ENCODE measurements at regions not wholly inside any gene's neighbourhood (a gene's known extent, or its start where the extent isn't known, plus 50 kb on each side); places are given as distances from the start of the nearest gene placed in this dataset.

- Histone ChIP-seq H3K27ac (ENCODE audit: low read depth, low read length, severe bottlenecking) (no peak overlapping the region), H3K9me3 (ENCODE audit: control insufficient read depth, low read length) (no peaks in the 10 kb centered on the region), H3K4me3 (ENCODE audit: extremely low read depth, insufficient read depth, low read length, poor library complexity, severe bottlenecking) (no peak overlapping the region), H3K4me1 (ENCODE audit: control insufficient read depth, insufficient read depth, low read length, poor library complexity, severe bottlenecking) (peaks cover 11% of the 10 kb centered on the region), H3K36me3 (ENCODE audit: control insufficient read depth, insufficient read depth, low read length) (no peaks in the 10 kb centered on the region)
- WGBS, 2 experiments (ENCODE audit: insufficient coverage in 2 of 2): 37 to 43% methylated on average over 6 of the region's 15 CpGs
Measured at GRCh38 chr2:136246086-136246669, 128.2 kb upstream of the CXCR4 start.

GRCh38 chr2:136245211-136245610 is 127.3 kb upstream of the CXCR4 start:
- WGBS, 2 experiments (ENCODE audit: insufficient coverage in 2 of 2): 96 to 98% methylated on average over 5 to 8 of the region's 8 CpGs
- H3K9me3 ChIP-seq (ENCODE audit: control insufficient read depth, low read length): no peaks in the 10 kb centered on the region
- H3K36me3 ChIP-seq (ENCODE audit: control insufficient read depth, insufficient read depth, low read length): no peaks in the 10 kb centered on the region
- H3K4me3 ChIP-seq (ENCODE audit: extremely low read depth, insufficient read depth, low read length, poor library complexity, severe bottlenecking): no peak overlapping the region
- no peak overlapping the region for H3K27ac ChIP-seq (ENCODE audit: low read depth, low read length, severe bottlenecking)
- H3K4me1 ChIP-seq (ENCODE audit: control insufficient read depth, insufficient read depth, low read length, poor library complexity, severe bottlenecking): peaks cover 11% of the 10 kb centered on the region

GRCh38 chr2:136244536-136244885 is 126.6 kb upstream of the CXCR4 start:
- Histone ChIP-seq H3K36me3 (ENCODE audit: control insufficient read depth, insufficient read depth, low read length) (no peaks in the 10 kb centered on the region), H3K4me3 (ENCODE audit: extremely low read depth, insufficient read depth, low read length, poor library complexity, severe bottlenecking) (no peak overlapping the region), H3K4me1 (ENCODE audit: control insufficient read depth, insufficient read depth, low read length, poor library complexity, severe bottlenecking) (peaks cover 11% of the 10 kb centered on the region), H3K9me3 (ENCODE audit: control insufficient read depth, low read length) (no peaks in the 10 kb centered on the region), H3K27ac (ENCODE audit: low read depth, low read length, severe bottlenecking) (no peak overlapping the region)
- 100% methylated on average over 1 of the region's 2 CpGs; no CpG with 5 or more reads in 1 of the 2 experiments for WGBS, 2 experiments (ENCODE audit: insufficient coverage in 2 of 2)

- H3K27ac ChIP-seq (ENCODE audit: low read depth, low read length, severe bottlenecking): no peak overlapping the region
- 87 to 89% methylated on average over 12 to 16 of the region's 16 CpGs for WGBS, 2 experiments (ENCODE audit: insufficient coverage in 2 of 2)
Measured at GRCh38 chr2:136243638-136244535, 125.9 kb upstream of the CXCR4 start.

GRCh38 chr2:136242687-136243277 is 124.8 kb upstream of the CXCR4 start:
- H3K27ac ChIP-seq (ENCODE audit: low read depth, low read length, severe bottlenecking): no peak overlapping the region
- H3K4me1 ChIP-seq (ENCODE audit: control insufficient read depth, insufficient read depth, low read length, poor library complexity, severe bottlenecking): peaks cover 21% of the 10 kb centered on the region
- no peaks in the 10 kb centered on the region for H3K36me3 ChIP-seq (ENCODE audit: control insufficient read depth, insufficient read depth, low read length)
- H3K4me3 ChIP-seq (ENCODE audit: extremely low read depth, insufficient read depth, low read length, poor library complexity, severe bottlenecking): no peak overlapping the region
- WGBS, 2 experiments (ENCODE audit: insufficient coverage in 2 of 2): 50 to 96% methylated on average over 2 to 4 of the region's 10 CpGs
- H3K9me3 ChIP-seq (ENCODE audit: control insufficient read depth, low read length): no peaks in the 10 kb centered on the region

More at GRCh38 chr2:136243638-136244535, 125.9 kb upstream of the CXCR4 start:
- H3K4me1 ChIP-seq (ENCODE audit: control insufficient read depth, insufficient read depth, low read length, poor library complexity, severe bottlenecking): peaks cover 13% of the 10 kb centered on the region
- H3K36me3 ChIP-seq (ENCODE audit: control insufficient read depth, insufficient read depth, low read length): no peaks in the 10 kb centered on the region
- no peaks in the 10 kb centered on the region for H3K9me3 ChIP-seq (ENCODE audit: control insufficient read depth, low read length)
- H3K4me3 ChIP-seq (ENCODE audit: extremely low read depth, insufficient read depth, low read length, poor library complexity, severe bottlenecking): no peak overlapping the region

GRCh38 chr2:136242100-136242499 is 124.2 kb upstream of the CXCR4 start:
- WGBS, 2 experiments (ENCODE audit: insufficient coverage in 2 of 2): 80 to 84% methylated on average over 1 to 3 of the region's 4 CpGs
- Histone ChIP-seq H3K4me1 (ENCODE audit: control insufficient read depth, insufficient read depth, low read length, poor library complexity, severe bottlenecking) (peaks cover 21% of the 10 kb centered on the region), H3K9me3 (ENCODE audit: control insufficient read depth, low read length) (no peaks in the 10 kb centered on the region), H3K36me3 (ENCODE audit: control insufficient read depth, insufficient read depth, low read length) (no peaks in the 10 kb centered on the region), H3K4me3 (ENCODE audit: extremely low read depth, insufficient read depth, low read length, poor library complexity, severe bottlenecking) (no peak overlapping the region), H3K27ac (ENCODE audit: low read depth, low read length, severe bottlenecking) (no peak overlapping the region)

GRCh38 chr2:136239079-136239685 is 121.2 kb upstream of the CXCR4 start:
- peak overlapping the region; percentile 52 for H3K27ac ChIP-seq (ENCODE audit: low read depth, low read length, severe bottlenecking)
- no peaks in the 10 kb centered on the region for H3K9me3 ChIP-seq (ENCODE audit: control insufficient read depth, low read length)
- H3K4me1 ChIP-seq (ENCODE audit: control insufficient read depth, insufficient read depth, low read length, poor library complexity, severe bottlenecking): peaks cover 22% of the 10 kb centered on the region
- H3K4me3 ChIP-seq (ENCODE audit: extremely low read depth, insufficient read depth, low read length, poor library complexity, severe bottlenecking): no peak overlapping the region
- 62 to 88% methylated on average over 1 to 3 of the region's 3 CpGs for WGBS, 2 experiments (ENCODE audit: insufficient coverage in 2 of 2)
- no peaks in the 10 kb centered on the region for H3K36me3 ChIP-seq (ENCODE audit: control insufficient read depth, insufficient read depth, low read length)

GRCh38 chr2:136238286-136239078 is 120.5 kb upstream of the CXCR4 start:
- Histone ChIP-seq H3K9me3 (ENCODE audit: control insufficient read depth, low read length) (no peaks in the 10 kb centered on the region), H3K36me3 (ENCODE audit: control insufficient read depth, insufficient read depth, low read length) (no peaks in the 10 kb centered on the region), H3K27ac (ENCODE audit: low read depth, low read length, severe bottlenecking) (peak overlapping the region; percentile 52), H3K4me3 (ENCODE audit: extremely low read depth, insufficient read depth, low read length, poor library complexity, severe bottlenecking) (no peak overlapping the region), H3K4me1 (ENCODE audit: control insufficient read depth, insufficient read depth, low read length, poor library complexity, severe bottlenecking) (peaks cover 22% of the 10 kb centered on the region)
- WGBS, 2 experiments (ENCODE audit: insufficient coverage in 2 of 2): 83 to 100% methylated on average over 1 to 3 of the region's 6 CpGs

- no peak overlapping the region for H3K4me3 ChIP-seq (ENCODE audit: extremely low read depth, insufficient read depth, low read length, poor library complexity, severe bottlenecking)
- H3K9me3 ChIP-seq (ENCODE audit: control insufficient read depth, low read length): no peaks in the 10 kb centered on the region
- WGBS, 2 experiments (ENCODE audit: insufficient coverage in 2 of 2): 64 to 69% methylated on average over 4 of the region's 4 CpGs
- H3K27ac ChIP-seq (ENCODE audit: low read depth, low read length, severe bottlenecking): no peak overlapping the region
- H3K36me3 ChIP-seq (ENCODE audit: control insufficient read depth, insufficient read depth, low read length): no peaks in the 10 kb centered on the region
- peaks cover 22% of the 10 kb centered on the region for H3K4me1 ChIP-seq (ENCODE audit: control insufficient read depth, insufficient read depth, low read length, poor library complexity, severe bottlenecking)
Measured at GRCh38 chr2:136236019-136236418, 118.1 kb upstream of the CXCR4 start.

GRCh38 chr2:136235546-136235945 is 117.6 kb upstream of the CXCR4 start:
- 81 to 94% methylated on average over 2 of the region's 4 CpGs for WGBS, 2 experiments (ENCODE audit: insufficient coverage in 2 of 2)
- Histone ChIP-seq H3K27ac (ENCODE audit: low read depth, low read length, severe bottlenecking) (no peak overlapping the region), H3K4me3 (ENCODE audit: extremely low read depth, insufficient read depth, low read length, poor library complexity, severe bottlenecking) (no peak overlapping the region), H3K4me1 (ENCODE audit: control insufficient read depth, insufficient read depth, low read length, poor library complexity, severe bottlenecking) (peaks cover 22% of the 10 kb centered on the region), H3K9me3 (ENCODE audit: control insufficient read depth, low read length) (no peaks in the 10 kb centered on the region), H3K36me3 (ENCODE audit: control insufficient read depth, insufficient read depth, low read length) (no peaks in the 10 kb centered on the region)

All from mesodermal cell (in vitro differentiated cells).